HepG2 (cell line): ENCODE measurements at regions not wholly inside any gene's neighbourhood (a gene's known extent, or its start where the extent isn't known, plus 50 kb on each side); places are given as distances from the start of the nearest gene placed in this dataset.

Experiments used
- GLI4 ChIP-seq: sonication (generic); formaldehyde crosslinking; IDR thresholded peaks from 2 replicates; pipeline ENCODE4 v1.5.1; 2020; ENCODE audit warnings: missing genetic modification reagents, mild to moderate bottlenecking, moderate library complexity, borderline replicate concordance
- GPN1 ChIP-seq: sonication (generic); formaldehyde crosslinking; IDR thresholded peaks from 2 replicates; pipeline ENCODE4 v1.5.1; 2020; ENCODE audit warnings: missing genetic modification reagents, borderline replicate concordance
- HNF4A ChIP-seq: sonication (generic); formaldehyde crosslinking; IDR thresholded peaks from 2 replicates; pipeline ENCODE4 v1.4.0; 2020; ENCODE audit warnings: missing genetic modification reagents
- POLR2AphosphoS5 ChIP-seq: IDR thresholded peaks from 2 replicates; pipeline ENCODE4 v1.6.1; 2012; ENCODE audit warnings: low read depth, low read length
- RFXAP ChIP-seq: sonication (generic); formaldehyde crosslinking; IDR thresholded peaks from 2 replicates; pipeline ENCODE4 v1.4.0; 2020; ENCODE audit warnings: missing genetic modification reagents, borderline replicate concordance
- ZMAT3 ChIP-seq: sonication (generic); formaldehyde crosslinking; conservative IDR thresholded peaks from 2 replicates; pipeline ENCODE4 v1.7.0; 2021; ENCODE audit warnings: missing genetic modification reagents
- ZNF12 ChIP-seq: sonication (generic); formaldehyde crosslinking; IDR thresholded peaks from 2 replicates; pipeline ENCODE4 v1.5.0; 2020; ENCODE audit warnings: missing genetic modification reagents
- ZNF232 ChIP-seq: sonication (generic); formaldehyde crosslinking; IDR thresholded peaks from 2 replicates; pipeline ENCODE4 v1.4.0; 2020; ENCODE audit warnings: missing genetic modification reagents, borderline replicate concordance
- ZNF256 ChIP-seq: sonication (generic); formaldehyde crosslinking; conservative IDR thresholded peaks from 2 replicates; pipeline ENCODE4 v1.4.0; 2020; ENCODE audit warnings: missing genetic modification reagents
- ZNF282 ChIP-seq: fragments of 450-650 bp; IDR thresholded peaks from 2 replicates; pipeline ENCODE4 v1.6.1; 2018; ENCODE audit not compliant: partially characterized antibody
- ZNF777 ChIP-seq: sonication (generic); formaldehyde crosslinking; IDR thresholded peaks from 2 replicates; pipeline ENCODE4 v1.4.0; 2020; ENCODE audit warnings: missing genetic modification reagents
- TF ChIP-seq, protein P1 (sequence below): sonication (generic); formaldehyde crosslinking; IDR thresholded peaks from 2 replicates; pipeline ENCODE4 v1.4.0; 2020; ENCODE audit warnings: low read depth, missing genetic modification reagents
- TF ChIP-seq, protein P2 (sequence below): sonication (generic); formaldehyde crosslinking; IDR thresholded peaks from 2 replicates; pipeline ENCODE4 v1.4.0; 2020; ENCODE audit warnings: mild to moderate bottlenecking, missing genetic modification reagents, borderline replicate concordance
- TF ChIP-seq, protein P3 (sequence below): IDR thresholded peaks from 2 replicates; pipeline ENCODE4 v1.6.1; 2016; ENCODE audit warnings: low read depth, borderline replicate concordance
- TF ChIP-seq, protein P4 (sequence below): sonication (generic); formaldehyde crosslinking; IDR thresholded peaks from 2 replicates; pipeline ENCODE4 v1.4.0; 2020; ENCODE audit warnings: missing genetic modification reagents

DNA sequence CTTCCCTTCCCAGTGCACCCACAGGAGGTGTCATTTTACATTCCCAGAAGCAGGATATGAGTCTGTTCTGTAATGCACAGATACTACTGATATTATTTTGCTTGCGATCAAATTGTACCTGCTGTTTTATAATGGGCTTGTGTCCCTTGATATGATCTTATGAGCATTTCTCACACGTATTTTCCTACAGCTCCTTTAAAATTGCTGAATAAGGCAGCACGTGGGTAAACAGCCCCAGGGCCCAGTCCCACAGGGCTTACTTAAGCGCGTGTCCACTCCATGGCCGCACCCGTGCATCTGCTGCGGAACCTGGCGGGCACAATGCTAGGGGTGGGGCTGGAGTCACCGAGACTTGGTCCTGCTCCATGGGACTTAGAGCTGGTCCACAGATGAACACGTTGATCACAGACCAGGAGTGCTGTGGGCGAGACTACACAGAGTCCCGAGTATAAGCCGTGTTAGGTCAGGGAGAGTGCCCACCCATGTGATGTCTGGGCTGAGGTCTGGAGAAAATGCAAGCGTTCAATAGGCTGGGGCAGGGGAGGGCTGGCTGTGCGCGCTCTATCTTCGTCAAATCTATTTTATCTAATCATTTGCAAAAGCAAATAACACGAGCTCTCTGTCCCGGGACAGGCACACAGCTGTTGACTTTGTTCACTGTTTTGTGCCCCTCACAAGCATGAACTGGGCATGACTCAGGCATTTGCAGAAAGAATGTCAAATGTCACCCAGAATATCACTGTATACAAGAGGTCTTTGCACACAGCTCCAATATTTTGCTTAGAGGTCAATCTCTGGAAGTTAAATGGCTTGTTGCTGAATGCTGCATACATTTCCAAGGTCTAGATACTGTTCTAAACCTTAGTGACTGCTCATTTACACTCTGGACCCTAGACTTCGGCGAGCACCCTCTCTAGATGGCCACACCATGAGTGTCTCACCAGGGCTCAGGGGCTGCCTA is 119.3 kb downstream of the CRYAA start (continued):
- TF ChIP-seq, protein P1, sequence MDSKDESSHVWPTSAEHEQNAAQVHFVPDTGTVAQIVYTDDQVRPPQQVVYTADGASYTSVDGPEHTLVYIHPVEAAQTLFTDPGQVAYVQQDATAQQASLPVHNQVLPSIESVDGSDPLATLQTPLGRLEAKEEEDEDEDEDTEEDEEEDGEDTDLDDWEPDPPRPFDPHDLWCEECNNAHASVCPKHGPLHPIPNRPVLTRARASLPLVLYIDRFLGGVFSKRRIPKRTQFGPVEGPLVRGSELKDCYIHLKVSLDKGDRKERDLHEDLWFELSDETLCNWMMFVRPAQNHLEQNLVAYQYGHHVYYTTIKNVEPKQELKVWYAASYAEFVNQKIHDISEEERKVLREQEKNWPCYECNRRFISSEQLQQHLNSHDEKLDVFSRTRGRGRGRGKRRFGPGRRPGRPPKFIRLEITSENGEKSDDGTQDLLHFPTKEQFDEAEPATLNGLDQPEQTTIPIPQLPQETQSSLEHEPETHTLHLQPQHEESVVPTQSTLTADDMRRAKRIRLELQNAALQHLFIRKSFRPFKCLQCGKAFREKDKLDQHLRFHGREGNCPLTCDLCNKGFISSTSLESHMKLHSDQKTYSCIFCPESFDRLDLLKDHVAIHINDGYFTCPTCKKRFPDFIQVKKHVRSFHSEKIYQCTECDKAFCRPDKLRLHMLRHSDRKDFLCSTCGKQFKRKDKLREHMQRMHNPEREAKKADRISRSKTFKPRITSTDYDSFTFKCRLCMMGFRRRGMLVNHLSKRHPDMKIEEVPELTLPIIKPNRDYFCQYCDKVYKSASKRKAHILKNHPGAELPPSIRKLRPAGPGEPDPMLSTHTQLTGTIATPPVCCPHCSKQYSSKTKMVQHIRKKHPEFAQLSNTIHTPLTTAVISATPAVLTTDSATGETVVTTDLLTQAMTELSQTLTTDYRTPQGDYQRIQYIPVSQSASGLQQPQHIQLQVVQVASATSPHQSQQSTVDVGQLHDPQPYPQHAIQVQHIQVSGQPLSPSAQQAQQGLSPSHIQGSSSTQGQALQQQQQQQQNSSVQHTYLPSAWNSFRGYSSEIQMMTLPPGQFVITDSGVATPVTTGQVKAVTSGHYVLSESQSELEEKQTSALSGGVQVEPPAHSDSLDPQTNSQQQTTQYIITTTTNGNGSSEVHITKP, result peak; percentile 53; the same call in 1 of the 2 replicates
- no peak for TF ChIP-seq GPN1
- TF ChIP-seq POLR2AphosphoS5, result no peak
- TF ChIP-seq, protein P2, sequence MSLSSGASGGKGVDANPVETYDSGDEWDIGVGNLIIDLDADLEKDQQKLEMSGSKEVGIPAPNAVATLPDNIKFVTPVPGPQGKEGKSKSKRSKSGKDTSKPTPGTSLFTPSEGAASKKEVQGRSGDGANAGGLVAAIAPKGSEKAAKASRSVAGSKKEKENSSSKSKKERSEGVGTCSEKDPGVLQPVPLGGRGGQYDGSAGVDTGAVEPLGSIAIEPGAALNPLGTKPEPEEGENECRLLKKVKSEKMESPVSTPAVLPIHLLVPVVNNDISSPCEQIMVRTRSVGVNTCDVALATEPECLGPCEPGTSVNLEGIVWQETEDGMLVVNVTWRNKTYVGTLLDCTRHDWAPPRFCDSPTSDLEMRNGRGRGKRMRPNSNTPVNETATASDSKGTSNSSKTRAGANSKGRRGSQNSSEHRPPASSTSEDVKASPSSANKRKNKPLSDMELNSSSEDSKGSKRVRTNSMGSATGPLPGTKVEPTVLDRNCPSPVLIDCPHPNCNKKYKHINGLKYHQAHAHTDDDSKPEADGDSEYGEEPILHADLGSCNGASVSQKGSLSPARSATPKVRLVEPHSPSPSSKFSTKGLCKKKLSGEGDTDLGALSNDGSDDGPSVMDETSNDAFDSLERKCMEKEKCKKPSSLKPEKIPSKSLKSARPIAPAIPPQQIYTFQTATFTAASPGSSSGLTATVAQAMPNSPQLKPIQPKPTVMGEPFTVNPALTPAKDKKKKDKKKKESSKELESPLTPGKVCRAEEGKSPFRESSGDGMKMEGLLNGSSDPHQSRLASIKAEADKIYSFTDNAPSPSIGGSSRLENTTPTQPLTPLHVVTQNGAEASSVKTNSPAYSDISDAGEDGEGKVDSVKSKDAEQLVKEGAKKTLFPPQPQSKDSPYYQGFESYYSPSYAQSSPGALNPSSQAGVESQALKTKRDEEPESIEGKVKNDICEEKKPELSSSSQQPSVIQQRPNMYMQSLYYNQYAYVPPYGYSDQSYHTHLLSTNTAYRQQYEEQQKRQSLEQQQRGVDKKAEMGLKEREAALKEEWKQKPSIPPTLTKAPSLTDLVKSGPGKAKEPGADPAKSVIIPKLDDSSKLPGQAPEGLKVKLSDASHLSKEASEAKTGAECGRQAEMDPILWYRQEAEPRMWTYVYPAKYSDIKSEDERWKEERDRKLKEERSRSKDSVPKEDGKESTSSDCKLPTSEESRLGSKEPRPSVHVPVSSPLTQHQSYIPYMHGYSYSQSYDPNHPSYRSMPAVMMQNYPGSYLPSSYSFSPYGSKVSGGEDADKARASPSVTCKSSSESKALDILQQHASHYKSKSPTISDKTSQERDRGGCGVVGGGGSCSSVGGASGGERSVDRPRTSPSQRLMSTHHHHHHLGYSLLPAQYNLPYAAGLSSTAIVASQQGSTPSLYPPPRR (CRISPR knock-in tag), result no peak; the same call in none of the 2 replicates
- TF ChIP-seq, protein P3, sequence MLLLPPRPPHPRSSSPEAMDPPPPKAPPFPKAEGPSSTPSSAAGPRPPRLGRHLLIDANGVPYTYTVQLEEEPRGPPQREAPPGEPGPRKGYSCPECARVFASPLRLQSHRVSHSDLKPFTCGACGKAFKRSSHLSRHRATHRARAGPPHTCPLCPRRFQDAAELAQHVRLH (CRISPR knock-in tag), result peak; percentile 58; the same call in 1 of the 2 replicates
- no peak for TF ChIP-seq ZMAT3 (CRISPR knock-in tag)
- peak; percentile 70 for TF ChIP-seq HNF4A (CRISPR knock-in tag)
- TF ChIP-seq ZNF777 (CRISPR knock-in tag), result no peak
- TF ChIP-seq ZNF232, result 0 out of 2 replicates have a peak, but pooled peaks have one; percentile 55
- TF ChIP-seq, protein P4, sequence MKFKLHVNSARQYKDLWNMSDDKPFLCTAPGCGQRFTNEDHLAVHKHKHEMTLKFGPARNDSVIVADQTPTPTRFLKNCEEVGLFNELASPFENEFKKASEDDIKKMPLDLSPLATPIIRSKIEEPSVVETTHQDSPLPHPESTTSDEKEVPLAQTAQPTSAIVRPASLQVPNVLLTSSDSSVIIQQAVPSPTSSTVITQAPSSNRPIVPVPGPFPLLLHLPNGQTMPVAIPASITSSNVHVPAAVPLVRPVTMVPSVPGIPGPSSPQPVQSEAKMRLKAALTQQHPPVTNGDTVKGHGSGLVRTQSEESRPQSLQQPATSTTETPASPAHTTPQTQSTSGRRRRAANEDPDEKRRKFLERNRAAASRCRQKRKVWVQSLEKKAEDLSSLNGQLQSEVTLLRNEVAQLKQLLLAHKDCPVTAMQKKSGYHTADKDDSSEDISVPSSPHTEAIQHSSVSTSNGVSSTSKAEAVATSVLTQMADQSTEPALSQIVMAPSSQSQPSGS (CRISPR knock-in tag), result peak; percentile 58; the same call in 1 of the 2 replicates
- TF ChIP-seq ZNF256 (CRISPR knock-in tag), result no peak
- no peak for TF ChIP-seq GLI4 (CRISPR knock-in tag)
- no peak for TF ChIP-seq ZNF12 (CRISPR knock-in tag)
- no peak for TF ChIP-seq RFXAP
- TF ChIP-seq ZNF282, result no peak
